Muscle of arm (tissue), 1 donor: ENCODE measurements at regions not wholly inside any gene's neighbourhood (a gene's known extent, or its start where the extent isn't known, plus 50 kb on each side); places are given as distances from the start of the nearest gene placed in this dataset.
"Not testable (repeated sequence)": the region's sequence is repeated elsewhere in the genome, so short reads cannot be mapped to it uniquely, and the experiment has no call there.

Experiments
- DNase-seq: peaks from one replicate; pipeline ENCODE4 v3.0.0-alpha.2; 2013

GRCh38 chr9:94188246-94188645 is 70.9 kb upstream of the ZNF169 start:
- DNase-seq = no peak

DNA sequence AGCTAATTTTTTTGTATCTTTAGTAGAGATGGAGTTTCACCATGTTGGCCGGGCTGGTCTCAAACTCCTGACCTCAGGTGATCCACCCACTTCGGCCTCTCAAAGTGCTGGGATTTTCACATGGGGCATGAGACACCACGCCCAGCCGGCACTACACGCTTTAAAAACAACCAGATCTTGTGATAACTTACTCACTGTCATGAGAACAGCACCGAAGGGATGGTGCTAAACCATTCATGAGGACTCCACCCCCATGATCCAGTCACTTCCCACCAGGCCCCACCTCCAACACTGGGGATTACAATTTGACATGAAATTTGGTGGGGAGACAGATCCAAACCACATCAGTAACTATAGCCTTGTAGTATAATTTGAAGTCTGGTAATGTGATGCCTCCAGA is 67.4 kb upstream of the ZNF169 start:
- not testable (repeated sequence) for DNase-seq

GRCh38 chr9:94198414-94198813 is 60.7 kb upstream of the ZNF169 start:
- no peak for DNase-seq

GRCh38 chr9:94199776-94200175 is 59.3 kb upstream of the ZNF169 start:
- DNase-seq = no peak

DNA sequence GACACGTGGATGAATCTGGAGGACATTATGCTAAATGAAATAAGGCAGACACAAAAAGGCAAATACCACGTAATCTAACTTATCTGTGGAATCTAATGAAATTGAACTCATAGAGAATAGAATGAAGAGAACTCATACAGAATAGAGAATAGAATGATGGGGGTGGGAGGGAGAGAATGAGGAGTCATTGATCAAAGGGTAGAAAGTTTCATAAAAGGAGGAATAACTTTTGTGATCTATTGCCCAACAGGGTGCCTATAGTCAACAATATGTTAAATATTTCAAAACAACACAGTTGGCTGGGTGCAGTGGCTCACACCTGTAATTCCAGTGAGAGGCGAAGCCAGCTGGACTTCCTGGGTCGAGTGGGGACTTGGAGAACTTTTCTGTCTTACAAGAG is 54.9 kb upstream of the ZNF169 start:
- DNase-seq = no peak

GRCh38 chr9:94207781-94208180 is 51.3 kb upstream of the ZNF169 start:
- no peak for DNase-seq
